NCI-H1048 (cell line): ENCODE measurements at regions not wholly inside any gene's neighbourhood (a gene's known extent, or its start where the extent isn't known, plus 50 kb on each side); places are given as distances from the start of the nearest gene placed in this dataset.
A peak's percentile ranks its signal among the peaks of the same experiment; 100 is the strongest.

ENCODE experiments used
- DNase-seq: peaks from one replicate; lab custom pipeline; 2025; lab: John Stamatoyannopoulos, UW

GRCh38 chr1:191892716-191893115 lies 265.5 kb upstream of the RGS18 start:
- DNase-seq: no peak

- DNase-seq: no peak
These were observed 263.2 kb upstream of the RGS18 start for GRCh38 chr1:191895049-191895448.

- DNase-seq: no peak
These were observed 262.7 kb upstream of the RGS18 start for GRCh38 chr1:191895462-191896058.

- DNase-seq: no peak
These were observed 261.1 kb upstream of the RGS18 start for GRCh38 chr1:191897134-191897533.

- DNase-seq: no peak
These were observed 256.6 kb upstream of the RGS18 start for GRCh38 chr1:191901651-191902050.

- no peak for DNase-seq
These were observed 253.3 kb upstream of the RGS18 start for GRCh38 chr1:191904991-191905390.

- DNase-seq: no peak
These were observed 252.5 kb upstream of the RGS18 start for GRCh38 chr1:191905781-191906180.

GRCh38 chr1:191907121-191907520 lies 251.1 kb upstream of the RGS18 start:
- no peak for DNase-seq

- DNase-seq: peak; percentile 27
These were observed 248.0 kb upstream of the RGS18 start for GRCh38 chr1:191910245-191910644.

- DNase-seq: no peak
These were observed 245.7 kb upstream of the RGS18 start for GRCh38 chr1:191912517-191912916.

- no peak for DNase-seq
These were observed 244.8 kb upstream of the RGS18 start for GRCh38 chr1:191913260-191913977.

- DNase-seq: no peak
These were observed 228.9 kb upstream of the RGS18 start for GRCh38 chr1:191929383-191929782.

GRCh38 chr1:191943684-191944083 lies 214.6 kb upstream of the RGS18 start:
- DNase-seq: no peak

- DNase-seq: no peak
These were observed 204.7 kb upstream of the RGS18 start for GRCh38 chr1:191953526-191953925.

- no peak for DNase-seq
These were observed 198.4 kb upstream of the RGS18 start for GRCh38 chr1:191959856-191960255.

GRCh38 chr1:191963286-191963685 lies 195.0 kb upstream of the RGS18 start:
- no peak for DNase-seq

GRCh38 chr1:191963781-191964455 lies 194.3 kb upstream of the RGS18 start:
- no peak for DNase-seq

- DNase-seq: no peak
These were observed 189.0 kb upstream of the RGS18 start for GRCh38 chr1:191969290-191969689.

GRCh38 chr1:191970116-191970515 lies 188.1 kb upstream of the RGS18 start:
- no peak for DNase-seq

- no peak for DNase-seq
These were observed 186.8 kb upstream of the RGS18 start for GRCh38 chr1:191971447-191971846.

GRCh38 chr1:191974004-191974403 lies 184.3 kb upstream of the RGS18 start:
- DNase-seq: no peak

GRCh38 chr1:191977874-191978506 lies 180.3 kb upstream of the RGS18 start:
- no peak for DNase-seq

- DNase-seq: no peak
These were observed 173.4 kb upstream of the RGS18 start for GRCh38 chr1:191984856-191985255.
